ENCODE measurements at regions not wholly inside any gene's neighbourhood (a gene's known extent, or its start where the extent isn't known, plus 50 kb on each side); places are given as distances from the start of the nearest gene placed in this dataset.

GRCh38 chr4:15149234-15149838 lies 147.1 kb downstream of the CPEB2 start:
- Histone ChIP-seq H3K27me3 (ENCODE audit: insufficient read depth, low read length, poor library complexity, severe bottlenecking) (no peaks in the 10 kb centered on the region), H3K4me1 (ENCODE audit: insufficient read depth, low read length, poor library complexity, severe bottlenecking) (peaks cover 23% of the 10 kb centered on the region), H3K9ac (ENCODE audit: low read depth, low read length, poor library complexity, severe bottlenecking) (no peak overlapping the region), H3K36me3 (ENCODE audit: insufficient read depth, low read length) (no peaks in the 10 kb centered on the region), H3K4me3 (ENCODE audit: low read length, poor library complexity, severe bottlenecking) (no peak overlapping the region), H4K20me1 (ENCODE audit: insufficient read depth, low read length, poor library complexity, severe bottlenecking) (no peaks in the 10 kb centered on the region), H3K9me3 (ENCODE audit: insufficient read depth, low read depth, low read length) (no peaks in the 10 kb centered on the region), H3K4me2 (ENCODE audit: low read depth, low read length, poor library complexity, severe bottlenecking) (peak overlapping the region; percentile 31), H2AFZ (ENCODE audit: low read length) (no peak overlapping the region), H3K79me2 (ENCODE audit: insufficient read depth, low read length) (no peaks in the 10 kb centered on the region), H3K9me2 (replicated peaks; ENCODE audit: low read depth, low read length) (no peaks in the 10 kb centered on the region), H3F3A (ENCODE audit: low read depth) (no peaks in the 10 kb centered on the region)
- TF ChIP-seq CTCF (conservative IDR thresholded peaks at IDR 0.05; ENCODE audit: low read length) (no peak), EZH2phosphoT487 (IDR thresholded peaks at IDR 0.05; ENCODE audit: borderline replicate concordance) (no peak)

- Histone ChIP-seq H2AFZ (ENCODE audit: low read length) (0 out of 2 replicates have a peak overlapping the region, but pooled peaks have one; percentile 1), H4K20me1 (ENCODE audit: insufficient read depth, low read length, poor library complexity, severe bottlenecking) (no peaks in the 10 kb centered on the region), H3K9me2 (replicated peaks; ENCODE audit: low read depth, low read length) (no peaks in the 10 kb centered on the region), H3F3A (ENCODE audit: low read depth) (no peaks in the 10 kb centered on the region), H3K4me3 (ENCODE audit: low read length, poor library complexity, severe bottlenecking) (no peak overlapping the region), H3K9ac (ENCODE audit: low read depth, low read length, poor library complexity, severe bottlenecking) (no peak overlapping the region), H3K9me3 (ENCODE audit: insufficient read depth, low read depth, low read length) (no peaks in the 10 kb centered on the region), H3K36me3 (ENCODE audit: insufficient read depth, low read length) (no peaks in the 10 kb centered on the region), H3K4me1 (ENCODE audit: insufficient read depth, low read length, poor library complexity, severe bottlenecking) (peaks cover 23% of the 10 kb centered on the region), H3K27me3 (ENCODE audit: insufficient read depth, low read length, poor library complexity, severe bottlenecking) (no peaks in the 10 kb centered on the region), H3K79me2 (ENCODE audit: insufficient read depth, low read length) (no peaks in the 10 kb centered on the region), H3K4me2 (ENCODE audit: low read depth, low read length, poor library complexity, severe bottlenecking) (peak overlapping the region; percentile 31)
- TF ChIP-seq EZH2phosphoT487 (IDR thresholded peaks at IDR 0.05; ENCODE audit: borderline replicate concordance) (no peak), CTCF (conservative IDR thresholded peaks at IDR 0.05; ENCODE audit: low read length) (no peak)
Measured at GRCh38 chr4:15149839-15150592, 147.7 kb downstream of the CPEB2 start.

- H3K4me2 ChIP-seq (ENCODE audit: low read depth, low read length, poor library complexity, severe bottlenecking), result no peak overlapping the region
- TF ChIP-seq CTCF (conservative IDR thresholded peaks at IDR 0.05; ENCODE audit: low read length) (no peak), EZH2phosphoT487 (IDR thresholded peaks at IDR 0.05; ENCODE audit: borderline replicate concordance) (no peak)
Measured at GRCh38 chr4:15150631-15151030, 148.3 kb downstream of the CPEB2 start.

More at GRCh38 chr4:15150631-15151030, 148.3 kb downstream of the CPEB2 start:
- no peak overlapping the region for H3K4me3 ChIP-seq (ENCODE audit: low read length, poor library complexity, severe bottlenecking)
- H3K9me3 ChIP-seq (ENCODE audit: insufficient read depth, low read depth, low read length), result no peaks in the 10 kb centered on the region
- H3K9me2 ChIP-seq (replicated peaks; ENCODE audit: low read depth, low read length), result no peaks in the 10 kb centered on the region
- no peaks in the 10 kb centered on the region for H4K20me1 ChIP-seq (ENCODE audit: insufficient read depth, low read length, poor library complexity, severe bottlenecking)
- H3K79me2 ChIP-seq (ENCODE audit: insufficient read depth, low read length), result no peaks in the 10 kb centered on the region
- peaks cover 23% of the 10 kb centered on the region for H3K4me1 ChIP-seq (ENCODE audit: insufficient read depth, low read length, poor library complexity, severe bottlenecking)
- 0 out of 2 replicates have a peak overlapping the region, but pooled peaks have one; percentile 1 for H2AFZ ChIP-seq (ENCODE audit: low read length)
- no peaks in the 10 kb centered on the region for H3K36me3 ChIP-seq (ENCODE audit: insufficient read depth, low read length)
- no peak overlapping the region for H3K9ac ChIP-seq (ENCODE audit: low read depth, low read length, poor library complexity, severe bottlenecking)
- no peaks in the 10 kb centered on the region for H3F3A ChIP-seq (ENCODE audit: low read depth)
- no peaks in the 10 kb centered on the region for H3K27me3 ChIP-seq (ENCODE audit: insufficient read depth, low read length, poor library complexity, severe bottlenecking)
